WERI-Rb-1 (cell line): ENCODE measurements at regions not wholly inside any gene's neighbourhood (a gene's known extent, or its start where the extent isn't known, plus 50 kb on each side); places are given as distances from the start of the nearest gene placed in this dataset.

ENCODE experiments used
- DNase-seq: peaks from one replicate; pipeline ENCODE4 v3.0.0-alpha.2; 2020
- H3K27ac ChIP-seq: fragments of 250-450 bp; sonication (Bioruptor Pico); 2 replicates; pipeline ENCODE4 v1.5.1; 2020; ENCODE audit warnings: mild to moderate bottlenecking, moderate library complexity
- H3K27me3 ChIP-seq: fragments of 250-450 bp; sonication (Bioruptor Pico); 2 replicates; pipeline ENCODE4 v1.5.1; 2021; ENCODE audit warnings: mild to moderate bottlenecking, low read depth, moderate library complexity; ENCODE audit not compliant: insufficient read depth, severe bottlenecking
- H3K36me3 ChIP-seq: fragments of 250-450 bp; sonication (Bioruptor Pico); 2 replicates; pipeline ENCODE4 v1.5.1; 2020; ENCODE audit warnings: mild to moderate bottlenecking, moderate library complexity
- H3K4me3 ChIP-seq: 2 replicates; pipeline ENCODE4 v1.5.1; 2011; ENCODE audit warnings: low read depth, mild to moderate bottlenecking, control low read depth, low read length
- H3K9me3 ChIP-seq: fragments of 250-450 bp; sonication (Bioruptor Pico); 2 replicates; pipeline ENCODE4 v1.5.1; 2021; ENCODE audit warnings: mild to moderate bottlenecking, moderate library complexity; ENCODE audit not compliant: severe bottlenecking
- TF ChIP-seq, protein P1 (sequence below): IDR thresholded peaks from 2 replicates; pipeline ENCODE4 v1.5.1; 2011; ENCODE audit warnings: low read depth, mild to moderate bottlenecking, control low read depth, inconsistent platforms, low read length

GRCh38 chr7:125899577-125899976, 970.0 kb upstream of the POT1 start:
- Histone ChIP-seq H3K9me3 (no peaks in the 10 kb centered on the region), H3K4me3 (no peak overlapping the region), H3K36me3 (no peaks in the 10 kb centered on the region), H3K27ac (no peak overlapping the region), H3K27me3 (no peaks in the 10 kb centered on the region)
- TF ChIP-seq, protein P1, sequence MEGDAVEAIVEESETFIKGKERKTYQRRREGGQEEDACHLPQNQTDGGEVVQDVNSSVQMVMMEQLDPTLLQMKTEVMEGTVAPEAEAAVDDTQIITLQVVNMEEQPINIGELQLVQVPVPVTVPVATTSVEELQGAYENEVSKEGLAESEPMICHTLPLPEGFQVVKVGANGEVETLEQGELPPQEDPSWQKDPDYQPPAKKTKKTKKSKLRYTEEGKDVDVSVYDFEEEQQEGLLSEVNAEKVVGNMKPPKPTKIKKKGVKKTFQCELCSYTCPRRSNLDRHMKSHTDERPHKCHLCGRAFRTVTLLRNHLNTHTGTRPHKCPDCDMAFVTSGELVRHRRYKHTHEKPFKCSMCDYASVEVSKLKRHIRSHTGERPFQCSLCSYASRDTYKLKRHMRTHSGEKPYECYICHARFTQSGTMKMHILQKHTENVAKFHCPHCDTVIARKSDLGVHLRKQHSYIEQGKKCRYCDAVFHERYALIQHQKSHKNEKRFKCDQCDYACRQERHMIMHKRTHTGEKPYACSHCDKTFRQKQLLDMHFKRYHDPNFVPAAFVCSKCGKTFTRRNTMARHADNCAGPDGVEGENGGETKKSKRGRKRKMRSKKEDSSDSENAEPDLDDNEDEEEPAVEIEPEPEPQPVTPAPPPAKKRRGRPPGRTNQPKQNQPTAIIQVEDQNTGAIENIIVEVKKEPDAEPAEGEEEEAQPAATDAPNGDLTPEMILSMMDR = no peak
- DNase-seq = no peak

- Histone ChIP-seq H3K4me3 (no peak overlapping the region), H3K36me3 (no peaks in the 10 kb centered on the region), H3K9me3 (no peaks in the 10 kb centered on the region), H3K27me3 (no peaks in the 10 kb centered on the region), H3K27ac (no peak overlapping the region)
- TF ChIP-seq, protein P1 = no peak
- no peak for DNase-seq
Observed at GRCh38 chr7:125892434-125892833, 962.8 kb upstream of the POT1 start.

DNA sequence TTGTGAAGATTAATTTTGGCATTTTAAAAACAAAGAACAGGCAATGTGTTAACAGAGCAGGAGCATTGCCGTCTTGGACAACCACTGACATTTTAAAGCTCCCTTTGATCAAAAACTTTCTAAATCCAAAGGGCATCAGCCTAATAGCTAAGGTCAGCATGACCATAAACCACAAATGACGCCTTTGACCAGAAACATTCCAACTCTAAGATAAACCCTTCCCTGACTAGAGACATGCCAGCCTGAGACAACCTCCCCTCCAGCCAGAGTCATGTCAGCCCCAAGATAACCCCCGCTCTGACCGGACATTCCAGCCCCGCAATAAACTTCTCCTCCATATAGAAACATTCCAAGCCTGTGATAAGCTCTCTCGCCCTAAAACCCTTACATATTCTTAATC, 949.4 kb upstream of the POT1 start:
- TF ChIP-seq, protein P1 = no peak
- Histone ChIP-seq H3K36me3 (no peaks in the 10 kb centered on the region), H3K27ac (no peak overlapping the region), H3K27me3 (no peaks in the 10 kb centered on the region), H3K9me3 (no peaks in the 10 kb centered on the region), H3K4me3 (no peak overlapping the region)
- no peak for DNase-seq

- Histone ChIP-seq H3K27ac (no peak overlapping the region), H3K36me3 (no peaks in the 10 kb centered on the region), H3K4me3 (no peak overlapping the region), H3K9me3 (no peaks in the 10 kb centered on the region), H3K27me3 (no peaks in the 10 kb centered on the region)
- TF ChIP-seq, protein P1 = no peak
- DNase-seq = no peak
Observed at GRCh38 chr7:125878235-125878956, 948.8 kb upstream of the POT1 start.

GRCh38 chr7:125877246-125877645, 947.6 kb upstream of the POT1 start:
- no peaks in the 10 kb centered on the region for H3K36me3 ChIP-seq
- no peak for DNase-seq
- H3K27me3 ChIP-seq = no peaks in the 10 kb centered on the region
- no peak overlapping the region for H3K4me3 ChIP-seq
- no peak overlapping the region for H3K27ac ChIP-seq
- TF ChIP-seq, protein P1 = no peak
- no peaks in the 10 kb centered on the region for H3K9me3 ChIP-seq

GRCh38 chr7:125876431-125876830, 946.8 kb upstream of the POT1 start:
- DNase-seq = no peak
- TF ChIP-seq, protein P1 = no peak
- H3K27ac ChIP-seq = no peak overlapping the region
- H3K4me3 ChIP-seq = no peak overlapping the region
- no peaks in the 10 kb centered on the region for H3K27me3 ChIP-seq
- no peaks in the 10 kb centered on the region for H3K36me3 ChIP-seq
- H3K9me3 ChIP-seq = no peaks in the 10 kb centered on the region
